HG02943 (cell line): ENCODE measurements at regions not wholly inside any gene's neighbourhood (a gene's known extent, or its start where the extent isn't known, plus 50 kb on each side); places are given as distances from the start of the nearest gene placed in this dataset.

ENCODE experiments used
- ATAC-seq: cut with Tn5 transposase; IDR thresholded peaks from one replicate; pipeline ENCODE4 v1.9.1; 2021; ENCODE audit warnings: mild to moderate bottlenecking, low read depth, moderate library complexity; ENCODE audit not compliant: unreplicated experiment

GRCh38 chr22:49613108-49613507 is 214.6 kb downstream of the BRD1 start:
- ATAC-seq = no peak

GRCh38 chr22:49609207-49609876 is 218.3 kb downstream of the BRD1 start:
- no peak for ATAC-seq

- no peak for ATAC-seq
Observed at GRCh38 chr22:49608660-49609059, 219.0 kb downstream of the BRD1 start.

DNA sequence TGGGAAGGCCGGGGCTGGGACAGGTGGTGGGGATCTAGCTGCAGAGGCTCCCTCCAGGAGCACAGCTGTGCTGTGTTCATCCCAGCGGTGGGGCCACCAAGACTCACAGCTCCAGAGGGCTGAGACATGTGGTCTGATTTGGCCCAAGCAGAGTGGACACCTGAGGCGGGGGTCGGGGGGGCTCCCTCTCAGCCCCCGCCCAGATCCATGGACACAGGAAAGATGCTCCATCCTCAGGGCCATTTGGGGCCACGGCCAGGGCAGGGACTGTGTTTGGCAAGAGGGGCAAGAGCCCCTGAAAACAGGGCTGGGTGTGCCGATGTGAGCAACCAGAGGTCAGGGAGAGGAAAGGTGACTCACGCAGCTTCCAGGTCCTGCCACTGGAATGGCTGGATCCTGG is 219.4 kb downstream of the BRD1 start:
- ATAC-seq = no peak

- ATAC-seq = no peak
Observed at GRCh38 chr22:49607821-49608220, 219.9 kb downstream of the BRD1 start.

GRCh38 chr22:49606562-49607290 is 220.9 kb downstream of the BRD1 start:
- no peak for ATAC-seq

- no peak for ATAC-seq
Observed at GRCh38 chr22:49604732-49605302, 222.9 kb downstream of the BRD1 start.

DNA sequence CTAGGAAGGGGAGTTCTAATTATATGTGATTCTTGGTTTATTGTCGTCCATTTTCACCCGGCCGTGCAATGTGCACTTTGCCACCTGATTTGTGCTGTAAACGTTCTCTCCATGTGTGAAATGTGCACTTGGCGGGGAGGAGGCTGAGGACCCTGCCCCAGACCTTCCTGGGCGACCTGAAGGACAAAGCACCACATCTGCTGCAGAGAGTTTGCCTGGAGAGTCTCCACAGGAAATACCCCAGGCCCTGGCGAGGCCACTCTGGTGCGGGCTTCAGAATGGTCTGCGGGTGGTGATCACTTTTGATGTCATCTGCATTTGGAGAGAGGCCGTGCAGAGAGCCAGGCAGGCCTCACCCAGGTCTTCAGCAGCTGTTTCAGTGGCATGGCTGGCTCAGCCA is 224.7 kb downstream of the BRD1 start:
- ATAC-seq = no peak

GRCh38 chr22:49602481-49602880 is 225.2 kb downstream of the BRD1 start:
- no peak for ATAC-seq

- no peak for ATAC-seq
Observed at GRCh38 chr22:49601614-49602321, 225.9 kb downstream of the BRD1 start.

DNA sequence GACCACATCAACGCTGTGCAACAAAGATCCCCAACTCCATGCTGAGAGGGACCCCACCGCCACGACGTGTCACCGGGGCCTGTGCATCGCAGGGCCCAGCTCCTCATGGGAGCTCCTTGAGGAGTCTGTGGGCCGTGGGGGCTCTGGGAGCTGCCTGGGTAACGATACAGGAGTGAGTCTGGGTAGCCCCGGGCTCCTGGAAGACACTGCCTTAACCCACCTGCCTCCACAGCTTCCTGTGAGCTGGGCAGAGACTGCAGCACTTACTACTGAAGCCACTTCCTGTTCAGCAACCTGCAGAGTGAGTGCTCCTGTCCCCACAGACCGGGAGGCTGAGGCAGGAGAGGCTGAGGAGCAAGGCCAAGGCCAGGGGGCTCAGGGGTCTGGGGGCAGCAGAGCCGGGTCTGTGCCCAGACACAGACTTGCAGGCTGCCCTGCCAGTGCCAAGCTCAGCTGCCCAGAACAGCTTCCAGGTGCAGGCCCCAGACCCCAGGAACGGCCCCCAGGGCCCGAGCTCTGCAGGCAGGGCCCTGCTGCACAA is 226.7 kb downstream of the BRD1 start:
- no peak for ATAC-seq

DNA sequence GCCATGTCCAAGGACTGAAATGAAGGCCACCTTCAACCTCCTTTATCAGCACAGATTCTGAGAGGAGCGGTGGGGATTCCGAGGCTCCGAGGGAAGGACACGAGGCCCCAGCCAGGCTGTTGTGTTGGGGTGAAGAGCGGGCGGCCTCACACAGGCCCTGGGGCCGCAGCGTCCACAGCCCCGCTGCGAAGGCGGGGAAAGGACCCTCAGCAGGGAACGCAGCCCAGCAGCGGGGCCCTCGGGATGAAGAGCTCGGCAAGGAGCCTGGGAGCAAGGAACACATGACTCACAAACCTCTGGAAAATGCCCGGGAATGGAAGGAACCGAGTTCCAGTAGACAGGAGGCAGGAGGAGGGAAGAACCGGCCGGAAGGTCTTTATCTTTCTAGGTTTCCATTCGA is 227.2 kb downstream of the BRD1 start:
- no peak for ATAC-seq

GRCh38 chr22:49599691-49600455 is 227.8 kb downstream of the BRD1 start:
- ATAC-seq = no peak

DNA sequence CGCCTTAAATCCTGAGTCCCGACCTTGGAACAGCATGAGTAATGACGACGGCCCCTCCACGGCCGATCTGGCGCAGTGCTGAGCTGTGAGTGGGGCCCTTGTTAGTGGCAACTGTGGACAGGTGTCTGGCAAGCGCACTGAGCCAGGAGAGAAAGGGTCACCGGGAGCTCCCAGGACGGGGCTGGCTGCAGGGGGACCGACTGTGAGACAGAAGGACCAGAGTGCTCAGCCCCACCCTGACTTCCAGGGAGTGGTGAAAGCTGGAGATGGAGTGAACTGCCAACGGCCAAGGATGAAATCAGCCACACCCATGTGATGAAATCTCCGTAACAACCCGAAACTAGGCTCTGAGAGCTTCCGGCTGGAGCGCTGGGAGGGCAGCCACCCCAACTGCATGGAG is 228.6 kb downstream of the BRD1 start:
- ATAC-seq = no peak

- no peak for ATAC-seq
Observed at GRCh38 chr22:49598338-49598737, 229.3 kb downstream of the BRD1 start.

DNA sequence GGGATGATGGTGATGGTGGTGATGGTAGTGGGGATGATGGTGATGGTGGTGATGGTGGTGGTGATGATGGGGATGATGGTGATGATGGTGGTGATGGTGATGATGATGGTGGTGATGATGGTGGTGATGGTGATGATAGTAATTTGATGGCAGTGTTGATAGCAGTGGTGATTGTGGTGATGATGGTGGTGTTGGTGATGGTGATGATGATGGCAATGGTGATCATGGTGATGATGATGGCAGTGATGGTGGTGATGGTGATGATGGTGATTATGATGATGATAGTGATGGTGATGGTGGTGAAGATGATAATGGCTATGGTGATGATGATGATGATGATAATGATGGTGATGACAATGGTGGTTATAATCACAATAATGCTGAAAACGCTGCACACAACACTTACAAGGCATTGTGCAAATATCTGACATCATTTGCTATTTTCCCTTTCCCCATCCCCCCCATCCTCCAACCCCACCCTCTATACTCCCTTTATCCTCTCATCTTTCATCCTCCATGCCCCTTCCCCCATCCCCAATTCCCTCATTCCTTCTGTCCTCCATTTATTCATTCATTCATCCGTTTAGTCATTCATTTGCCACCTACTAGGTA is 230.1 kb downstream of the BRD1 start:
- no peak for ATAC-seq

DNA sequence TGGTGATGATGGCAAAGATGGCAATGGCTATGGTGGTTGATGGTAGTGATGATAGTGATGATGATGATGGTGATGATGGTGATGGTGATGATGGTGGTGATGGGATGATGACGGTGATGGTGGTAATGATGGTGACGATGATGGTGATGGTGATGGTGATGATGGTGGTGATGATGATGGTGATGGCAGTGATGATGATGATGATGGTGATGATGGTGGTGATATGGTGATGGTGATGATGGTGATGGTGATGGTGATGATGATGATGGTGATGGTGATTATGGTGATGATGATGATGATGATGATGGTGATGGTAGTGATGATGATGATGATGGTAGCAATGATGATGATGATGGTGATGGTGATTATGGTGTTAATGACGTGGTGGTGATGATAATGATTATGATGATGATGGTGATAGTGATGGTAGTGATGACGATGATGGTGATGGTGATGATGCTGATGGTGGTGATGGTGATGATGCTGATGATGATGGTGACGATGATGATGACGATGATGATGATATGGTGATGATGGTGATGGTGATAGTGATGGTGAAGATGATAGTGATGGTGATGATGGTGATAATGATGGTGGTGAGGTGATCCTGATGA is 232.1 kb downstream of the BRD1 start:
- no peak for ATAC-seq

GRCh38 chr22:49594078-49594477 is 233.6 kb downstream of the BRD1 start:
- no peak for ATAC-seq

GRCh38 chr22:49593509-49593908 is 234.2 kb downstream of the BRD1 start:
- ATAC-seq = no peak
